Stomach (tissue), 4 donors: ENCODE measurements at regions not wholly inside any gene's neighbourhood (a gene's known extent, or its start where the extent isn't known, plus 50 kb on each side); places are given as distances from the start of the nearest gene placed in this dataset.

ENCODE experiments used
- CTCF ChIP-seq, 7 experiments: fragments of 450-650 bp in 4 of 7; fragments of 200-600 bp in 3 of 7; sonication (generic) in 3 of 7; IDR thresholded peaks; one replicate each; pipeline ENCODE4 v1.5.1; 2016 to 2019; ENCODE audit warnings: antibody characterized with exemption in 7 of 7, control low read depth in 2 of 7, mild to moderate bottlenecking in 1 of 7
- EP300 ChIP-seq: sonication (generic); formaldehyde crosslinking; IDR thresholded peaks from one replicate; pipeline ENCODE4 v1.6.1; 2017; ENCODE audit warnings: antibody characterized with exemption
- POLR2A ChIP-seq, 4 donors: fragments of 450-650 bp; IDR thresholded peaks; one replicate each; pipeline ENCODE4 v1.6.1; 2016; ENCODE audit warnings: antibody characterized with exemption in 4 of 4, control low read depth in 2 of 4, mild to moderate bottlenecking in 1 of 4, moderate library complexity in 1 of 4
- POLR2AphosphoS5 ChIP-seq, 3 donors: sonication (generic); formaldehyde crosslinking; IDR thresholded peaks; one replicate each; pipeline ENCODE4 v1.6.1; 2016; ENCODE audit warnings: antibody characterized with exemption in 3 of 3

- TF ChIP-seq CTCF (IDR thresholded peaks at IDR 0.05) (no peak), POLR2AphosphoS5 (IDR thresholded peaks at IDR 0.05) (no peak), EP300 (no peak), POLR2A (IDR thresholded peaks at IDR 0.05) (no peak)
Observed at GRCh38 chr5:12885018-12885417, 980.8 kb upstream of the CTNND2 start.
